ENCODE measurements at regions not wholly inside any gene's neighbourhood (a gene's known extent, or its start where the extent isn't known, plus 50 kb on each side); places are given as distances from the start of the nearest gene placed in this dataset.

- TF ChIP-seq TAF1 (IDR thresholded peaks at IDR 0.05; ENCODE audit: borderline replicate concordance, insufficient read depth, low read length) (no peak), POLR2AphosphoS5 (IDR thresholded peaks at IDR 0.05; ENCODE audit: low read depth, low read length) (no peak), SIN3A (IDR thresholded peaks at IDR 0.05; ENCODE audit: borderline replicate concordance, insufficient read depth, low read length) (no peak), FOXP2 (optimal IDR thresholded peaks at IDR 0.05; ENCODE audit: borderline replicate concordance, extremely low read depth, extremely low read length, insufficient read depth) (no peak)
These were observed 1619.8 kb upstream of the PRMT6 start for GRCh38 chr1:105436589-105437259.

GRCh38 chr1:105437847-105438246 lies 1618.6 kb upstream of the PRMT6 start:
- no peak for TF ChIP-seq POLR2AphosphoS5 (IDR thresholded peaks at IDR 0.05; ENCODE audit: low read depth, low read length)
- TF ChIP-seq TAF1 (IDR thresholded peaks at IDR 0.05; ENCODE audit: borderline replicate concordance, insufficient read depth, low read length), result no peak
- TF ChIP-seq SIN3A (IDR thresholded peaks at IDR 0.05; ENCODE audit: borderline replicate concordance, insufficient read depth, low read length), result no peak
- TF ChIP-seq REST (IDR thresholded peaks at IDR 0.05; ENCODE audit: insufficient read depth in 1 of 2, low read depth in 2 of 2, low read length in 2 of 2), result no peak
- no peak for TF ChIP-seq FOXP2 (optimal IDR thresholded peaks at IDR 0.05; ENCODE audit: borderline replicate concordance, extremely low read depth, extremely low read length, insufficient read depth)

- TF ChIP-seq TAF1 (IDR thresholded peaks at IDR 0.05; ENCODE audit: borderline replicate concordance, insufficient read depth, low read length) (no peak), REST (IDR thresholded peaks at IDR 0.05; ENCODE audit: insufficient read depth in 1 of 2, low read depth in 2 of 2, low read length in 2 of 2) (no peak), SIN3A (IDR thresholded peaks at IDR 0.05; ENCODE audit: borderline replicate concordance, insufficient read depth, low read length) (no peak), FOXP2 (optimal IDR thresholded peaks at IDR 0.05; ENCODE audit: borderline replicate concordance, extremely low read depth, extremely low read length, insufficient read depth) (no peak), POLR2AphosphoS5 (IDR thresholded peaks at IDR 0.05; ENCODE audit: low read depth, low read length) (no peak)
These were observed 1613.6 kb upstream of the PRMT6 start for GRCh38 chr1:105442901-105443300.

- TF ChIP-seq FOXP2 (optimal IDR thresholded peaks at IDR 0.05; ENCODE audit: borderline replicate concordance, extremely low read depth, extremely low read length, insufficient read depth) (no peak), REST (IDR thresholded peaks at IDR 0.05; ENCODE audit: insufficient read depth in 1 of 2, low read depth in 2 of 2, low read length in 2 of 2) (no peak), TAF1 (IDR thresholded peaks at IDR 0.05; ENCODE audit: borderline replicate concordance, insufficient read depth, low read length) (no peak), POLR2AphosphoS5 (IDR thresholded peaks at IDR 0.05; ENCODE audit: low read depth, low read length) (no peak), SIN3A (IDR thresholded peaks at IDR 0.05; ENCODE audit: borderline replicate concordance, insufficient read depth, low read length) (no peak)
These were observed 1596.7 kb upstream of the PRMT6 start for GRCh38 chr1:105459759-105460158.

GRCh38 chr1:105462308-105462707 lies 1594.2 kb upstream of the PRMT6 start:
- no peak for TF ChIP-seq SIN3A (IDR thresholded peaks at IDR 0.05; ENCODE audit: borderline replicate concordance, insufficient read depth, low read length)

- TF ChIP-seq FOXP2 (optimal IDR thresholded peaks at IDR 0.05; ENCODE audit: borderline replicate concordance, extremely low read depth, extremely low read length, insufficient read depth), result no peak
- no peak for TF ChIP-seq POLR2AphosphoS5 (IDR thresholded peaks at IDR 0.05; ENCODE audit: low read depth, low read length)
- no peak for TF ChIP-seq TAF1 (IDR thresholded peaks at IDR 0.05; ENCODE audit: borderline replicate concordance, insufficient read depth, low read length)
- no peak for TF ChIP-seq REST (IDR thresholded peaks at IDR 0.05; ENCODE audit: insufficient read depth in 1 of 2, low read depth in 2 of 2, low read length in 2 of 2)
- no peak for TF ChIP-seq SIN3A (IDR thresholded peaks at IDR 0.05; ENCODE audit: borderline replicate concordance, insufficient read depth, low read length)
These were observed 1588.9 kb upstream of the PRMT6 start for GRCh38 chr1:105467549-105467948.
